ENCODE measurements at regions not wholly inside any gene's neighbourhood (a gene's known extent, or its start where the extent isn't known, plus 50 kb on each side); places are given as distances from the start of the nearest gene placed in this dataset.

DNA sequence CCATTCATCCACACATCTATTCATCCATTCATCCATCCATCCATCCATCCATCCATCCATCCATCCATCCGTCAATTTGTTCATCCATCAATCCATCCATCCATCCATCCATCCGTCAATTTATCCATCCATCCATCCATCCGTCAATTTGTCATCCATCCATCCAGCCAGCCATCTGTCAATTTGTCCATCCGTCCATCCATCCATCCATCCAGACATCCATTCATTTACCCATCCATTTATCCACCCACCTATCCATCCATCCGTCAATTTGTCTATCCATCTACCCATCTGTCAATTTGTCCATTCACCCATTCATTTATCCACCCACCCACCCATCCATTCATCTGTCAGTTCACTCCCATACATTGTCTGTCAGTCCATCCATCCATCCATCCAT lies 209.5 kb upstream of the ZNF536 start (continued):
- TF ChIP-seq RAD21 (IDR thresholded peaks at IDR 0.05; ENCODE audit: low read length) (no peak), JUND (IDR thresholded peaks at IDR 0.05) (no peak), TCF12 (IDR thresholded peaks at IDR 0.05) (no peak), FOSL2 (IDR thresholded peaks at IDR 0.05; ENCODE audit: borderline replicate concordance, low read depth) (no peak)

DNA sequence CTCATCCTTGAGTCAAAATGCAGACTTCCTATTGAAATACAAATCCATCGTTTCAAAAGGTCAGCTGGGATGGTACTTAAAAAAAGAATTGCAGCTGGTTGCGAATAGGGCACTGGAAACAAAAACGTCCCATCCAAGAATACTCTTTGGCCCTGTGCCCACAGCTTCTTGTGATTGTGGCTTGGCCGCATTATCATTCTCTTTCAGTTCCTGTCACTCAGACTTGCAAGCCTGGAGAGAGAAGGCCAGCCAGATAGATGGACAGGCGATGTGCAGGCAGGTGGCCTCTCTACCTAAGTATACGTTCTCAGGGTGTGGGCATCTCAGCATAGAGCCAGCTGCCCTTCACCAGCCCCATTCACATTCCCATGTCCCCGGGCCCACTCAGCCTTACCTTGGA lies 208.5 kb upstream of the ZNF536 start:
- CTCF ChIA-PET, result no interaction called here
- TF ChIP-seq NFIC (IDR thresholded peaks at IDR 0.05; ENCODE audit: borderline replicate concordance), result no peak
- no peak for TF ChIP-seq FOSL2 (IDR thresholded peaks at IDR 0.05; ENCODE audit: borderline replicate concordance, low read depth)
- no peak for TF ChIP-seq RAD21 (IDR thresholded peaks at IDR 0.05; ENCODE audit: low read length)
- POLR2A ChIA-PET, result no interaction called here

GRCh38 chr19:30165228-30165813 lies 206.9 kb upstream of the ZNF536 start:
- H3K9me2 ChIP-seq, result no peaks in the 10 kb centered on the region
- no peaks in the 10 kb centered on the region for H4K20me1 ChIP-seq (ENCODE audit: insufficient read depth)
- CTCF ChIA-PET, result no interaction called here
- peaks cover 0 to 3% of the 10 kb centered on the region in 2 experiments; a peak in 1 of 4 replicates for H3K4me1 ChIP-seq (ENCODE audit: control insufficient read depth in 1 of 2, insufficient read depth in 2 of 2, low read depth in 1 of 2, low read length in 1 of 2)
- no peaks in the 10 kb centered on the region for H3K9me3 ChIP-seq
- H3F3A ChIP-seq (replicated peaks; ENCODE audit: insufficient read depth), result no peaks in the 10 kb centered on the region
- H3K79me2 ChIP-seq (ENCODE audit: insufficient read depth), result no peaks in the 10 kb centered on the region
- 28% methylated on average over 5 of the region's 10 CpGs for WGBS (ENCODE audit: low lambda C conversion rate)
- POLR2A ChIA-PET, result no interaction called here
- H3K9ac ChIP-seq, result no peak overlapping the region
- no peak overlapping the region for H3K4me2 ChIP-seq
- no peak overlapping the region for H3K4me3 ChIP-seq (ENCODE audit: low read depth in 2 of 2, low read length in 1 of 2)
- DNase-seq, result no peak
- H3K27ac ChIP-seq (ENCODE audit: low read depth in 2 of 2, low read length in 1 of 2), result no peak overlapping the region
- H2AFZ ChIP-seq (ENCODE audit: low read depth), result no peak overlapping the region
- TF ChIP-seq SMC3 (IDR thresholded peaks at IDR 0.05; ENCODE audit: low read depth, low read length), result no peak
- TF ChIP-seq EZH2phosphoT487 (IDR thresholded peaks at IDR 0.05; ENCODE audit: borderline replicate concordance, low read depth), result no peak
- TF ChIP-seq RXRA (IDR thresholded peaks at IDR 0.05; ENCODE audit: borderline replicate concordance, low read depth), result no peak
- TF ChIP-seq REST (IDR thresholded peaks at IDR 0.05; ENCODE audit: low read depth, low read length), result no peak
- no peak for TF ChIP-seq RFX5 (IDR thresholded peaks at IDR 0.05; ENCODE audit: low read length)
- TF ChIP-seq NRF1 (IDR thresholded peaks at IDR 0.05; ENCODE audit: low read depth, low read length), result no peak
- TF ChIP-seq USF1 (IDR thresholded peaks at IDR 0.05; ENCODE audit: borderline replicate concordance, low read depth), result no peak
- no peak for TF ChIP-seq YY1 (IDR thresholded peaks at IDR 0.05; ENCODE audit: low read depth)
- TF ChIP-seq FOXJ3 (CRISPR knock-in tag; IDR thresholded peaks at IDR 0.05), result no peak
- no peak for TF ChIP-seq TEAD4 (IDR thresholded peaks at IDR 0.05; ENCODE audit: borderline replicate concordance, insufficient read depth)
- TF ChIP-seq FOSL2 (IDR thresholded peaks at IDR 0.05; ENCODE audit: borderline replicate concordance, low read depth), result no peak
- TF ChIP-seq CTCF (IDR thresholded peaks at IDR 0.05), result no peak
- no peak for TF ChIP-seq TAF1 (IDR thresholded peaks at IDR 0.05; ENCODE audit: borderline replicate concordance, low read depth, low read length)
- no peak for TF ChIP-seq FOXM1 (IDR thresholded peaks at IDR 0.05; ENCODE audit: low read depth)
- TF ChIP-seq RCOR1 (IDR thresholded peaks at IDR 0.05; ENCODE audit: low read length), result no peak
- TF ChIP-seq POLR2AphosphoS5 (IDR thresholded peaks at IDR 0.05; ENCODE audit: low read depth, low read length), result no peak
- H3K27me3 ChIP-seq (ENCODE audit: insufficient read depth), result no peaks in the 10 kb centered on the region
- H3K36me3 ChIP-seq (replicated peaks in 1 of 2; ENCODE audit: control insufficient read depth in 1 of 2, insufficient read depth in 2 of 2, low read length in 1 of 2), result no peaks in the 10 kb centered on the region

More for the DNA sequence above, 208.5 kb upstream of the ZNF536 start:
- 42% methylated on average over 7 of the region's 7 CpGs for WGBS (ENCODE audit: low lambda C conversion rate)
- Histone ChIP-seq H3K27ac (ENCODE audit: low read depth in 2 of 2, low read length in 1 of 2) (no peak overlapping the region), H2AFZ (ENCODE audit: low read depth) (no peak overlapping the region), H3F3A (replicated peaks; ENCODE audit: insufficient read depth) (no peaks in the 10 kb centered on the region), H3K4me2 (no peak overlapping the region), H3K9me3 (no peaks in the 10 kb centered on the region), H3K27me3 (ENCODE audit: insufficient read depth) (no peaks in the 10 kb centered on the region), H4K20me1 (ENCODE audit: insufficient read depth) (no peaks in the 10 kb centered on the region), H3K9ac (no peak overlapping the region), H3K9me2 (no peaks in the 10 kb centered on the region), H3K4me3 (ENCODE audit: low read depth in 2 of 2, low read length in 1 of 2) (no peak overlapping the region), H3K36me3 (replicated peaks in 1 of 2; ENCODE audit: control insufficient read depth in 1 of 2, insufficient read depth in 2 of 2, low read length in 1 of 2) (no peaks in the 10 kb centered on the region), H3K4me1 (ENCODE audit: control insufficient read depth in 1 of 2, insufficient read depth in 2 of 2, low read depth in 1 of 2, low read length in 1 of 2) (peaks cover 0 to 12% of the 10 kb centered on the region in 2 experiments; a peak in 1 of 4 replicates), H3K79me2 (ENCODE audit: insufficient read depth) (no peaks in the 10 kb centered on the region)
- no peak for DNase-seq

Data from SK-N-SH (cell line).